Ishikawa (cell line): ENCODE measurements at regions not wholly inside any gene's neighbourhood (a gene's known extent, or its start where the extent isn't known, plus 50 kb on each side); places are given as distances from the start of the nearest gene placed in this dataset.

Experiments
- CEBPB ChIP-seq: IDR thresholded peaks from 2 replicates; pipeline ENCODE4 v1.6.1; 2012
- CREB1 ChIP-seq: IDR thresholded peaks from 2 replicates; pipeline ENCODE4 v1.6.1; 2012; ENCODE audit warnings: low read depth
- EGR1 ChIP-seq: IDR thresholded peaks from 2 replicates; pipeline ENCODE4 v1.6.1; 2012
- EP300 ChIP-seq: IDR thresholded peaks from 2 replicates; pipeline ENCODE4 v1.6.1; 2012; ENCODE audit warnings: borderline replicate concordance
- FOXM1 ChIP-seq: IDR thresholded peaks from 2 replicates; pipeline ENCODE4 v1.6.1; 2012; ENCODE audit warnings: low read depth, borderline replicate concordance
- MAX ChIP-seq: IDR thresholded peaks from 2 replicates; pipeline ENCODE4 v1.6.1; 2012
- NFIC ChIP-seq: IDR thresholded peaks from 2 replicates; pipeline ENCODE4 v1.6.1; 2012
- RAD21 ChIP-seq: IDR thresholded peaks from 2 replicates; pipeline ENCODE4 v1.6.1; 2012; ENCODE audit warnings: low read depth
- TAF1 ChIP-seq: IDR thresholded peaks from 2 replicates; pipeline ENCODE4 v1.6.1; 2012; ENCODE audit warnings: low read depth, mild to moderate bottlenecking
- TCF12 ChIP-seq: IDR thresholded peaks from 2 replicates; pipeline ENCODE4 v1.6.1; 2012; ENCODE audit warnings: low read depth
- TEAD4 ChIP-seq: IDR thresholded peaks from 2 replicates; pipeline ENCODE4 v1.6.1; 2012
- USF1 ChIP-seq: IDR thresholded peaks from 2 replicates; pipeline ENCODE4 v1.6.1; 2012
- YY1 ChIP-seq: IDR thresholded peaks from 2 replicates; pipeline ENCODE4 v1.6.1; 2012; ENCODE audit warnings: low read depth
- ZBTB7A ChIP-seq: IDR thresholded peaks from 2 replicates; pipeline ENCODE4 v1.6.1; 2012; ENCODE audit warnings: low read depth
- TF ChIP-seq, protein P1 (sequence below): IDR thresholded peaks from 2 replicates; pipeline ENCODE4 v1.6.1; 2012; ENCODE audit warnings: low read depth, mild to moderate bottlenecking

DNA sequence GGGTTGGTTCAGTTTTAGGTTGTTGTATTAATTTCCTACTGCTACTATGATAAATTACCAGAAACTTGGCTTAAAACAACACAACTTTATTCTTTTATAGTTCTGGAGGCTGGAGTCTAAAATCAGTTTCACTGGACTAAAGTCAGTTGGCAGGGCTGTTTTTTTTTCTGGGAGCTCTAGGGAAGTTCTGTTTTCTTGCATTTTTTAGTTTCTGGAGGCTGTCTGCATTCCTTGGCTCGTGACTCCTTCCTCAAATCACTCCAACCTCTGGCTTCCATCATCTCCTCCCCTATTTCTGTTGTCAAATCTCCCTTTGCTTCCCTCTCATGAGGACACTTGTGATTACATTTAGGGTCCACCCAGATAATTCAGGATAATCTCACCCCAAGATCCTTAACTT is 51.3 kb upstream of the SUB1 start:
- TF ChIP-seq TAF1 = no peak
- TF ChIP-seq ZBTB7A = no peak
- no peak for TF ChIP-seq EP300
- TF ChIP-seq TCF12 = no peak
- no peak for TF ChIP-seq MAX
- no peak for TF ChIP-seq EGR1
- no peak for TF ChIP-seq CEBPB

- TF ChIP-seq CEBPB = no peak
These were observed 53.4 kb upstream of the SUB1 start for GRCh38 chr5:32531885-32532520.

DNA sequence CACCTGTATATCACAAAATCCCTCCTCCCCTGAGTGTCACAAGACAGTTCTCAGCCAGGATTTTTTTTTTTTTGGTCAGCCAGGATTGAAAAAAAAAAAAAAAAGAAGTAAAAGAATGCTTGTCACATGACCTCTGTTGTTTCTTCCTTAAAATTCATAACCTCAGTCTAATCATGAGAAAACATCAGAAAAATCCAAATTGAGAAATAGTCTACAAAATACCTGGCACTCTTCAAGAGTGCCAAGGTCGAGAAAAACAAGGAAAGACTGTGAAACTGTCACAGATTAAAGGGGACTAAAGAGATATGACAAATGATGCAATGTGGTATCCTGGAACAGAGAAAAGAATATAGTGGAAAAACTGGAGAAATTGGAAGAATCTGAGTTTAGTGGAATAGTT is 58.5 kb upstream of the SUB1 start:
- TF ChIP-seq ZBTB7A (no peak), NFIC (no peak), EGR1 (no peak), USF1 (no peak)

DNA sequence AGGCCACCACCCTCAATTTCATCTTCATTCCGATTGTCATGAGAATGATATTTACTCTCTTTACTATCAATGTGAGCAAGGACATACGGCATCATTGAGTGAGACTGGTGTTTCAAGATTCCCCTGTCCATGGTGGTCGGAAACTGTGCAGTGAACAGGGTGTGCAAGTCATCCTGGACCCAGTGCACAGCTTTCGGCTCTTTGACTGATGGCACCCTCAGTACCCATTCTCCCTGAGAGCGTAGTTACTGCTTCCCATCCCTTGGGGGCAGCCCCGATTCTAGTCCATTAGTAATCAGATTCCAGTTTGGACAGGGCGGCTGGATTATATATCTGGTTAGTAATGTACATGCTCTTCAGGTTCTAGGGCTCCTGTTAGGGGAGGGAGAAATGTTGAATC is 61.7 kb upstream of the SUB1 start:
- TF ChIP-seq NFIC = no peak

- no peak for TF ChIP-seq EP300
- TF ChIP-seq YY1 = no peak
- TF ChIP-seq TAF1 = no peak
- no peak for TF ChIP-seq RAD21
- no peak for TF ChIP-seq ZBTB7A
- no peak for TF ChIP-seq USF1
- TF ChIP-seq, protein P1, sequence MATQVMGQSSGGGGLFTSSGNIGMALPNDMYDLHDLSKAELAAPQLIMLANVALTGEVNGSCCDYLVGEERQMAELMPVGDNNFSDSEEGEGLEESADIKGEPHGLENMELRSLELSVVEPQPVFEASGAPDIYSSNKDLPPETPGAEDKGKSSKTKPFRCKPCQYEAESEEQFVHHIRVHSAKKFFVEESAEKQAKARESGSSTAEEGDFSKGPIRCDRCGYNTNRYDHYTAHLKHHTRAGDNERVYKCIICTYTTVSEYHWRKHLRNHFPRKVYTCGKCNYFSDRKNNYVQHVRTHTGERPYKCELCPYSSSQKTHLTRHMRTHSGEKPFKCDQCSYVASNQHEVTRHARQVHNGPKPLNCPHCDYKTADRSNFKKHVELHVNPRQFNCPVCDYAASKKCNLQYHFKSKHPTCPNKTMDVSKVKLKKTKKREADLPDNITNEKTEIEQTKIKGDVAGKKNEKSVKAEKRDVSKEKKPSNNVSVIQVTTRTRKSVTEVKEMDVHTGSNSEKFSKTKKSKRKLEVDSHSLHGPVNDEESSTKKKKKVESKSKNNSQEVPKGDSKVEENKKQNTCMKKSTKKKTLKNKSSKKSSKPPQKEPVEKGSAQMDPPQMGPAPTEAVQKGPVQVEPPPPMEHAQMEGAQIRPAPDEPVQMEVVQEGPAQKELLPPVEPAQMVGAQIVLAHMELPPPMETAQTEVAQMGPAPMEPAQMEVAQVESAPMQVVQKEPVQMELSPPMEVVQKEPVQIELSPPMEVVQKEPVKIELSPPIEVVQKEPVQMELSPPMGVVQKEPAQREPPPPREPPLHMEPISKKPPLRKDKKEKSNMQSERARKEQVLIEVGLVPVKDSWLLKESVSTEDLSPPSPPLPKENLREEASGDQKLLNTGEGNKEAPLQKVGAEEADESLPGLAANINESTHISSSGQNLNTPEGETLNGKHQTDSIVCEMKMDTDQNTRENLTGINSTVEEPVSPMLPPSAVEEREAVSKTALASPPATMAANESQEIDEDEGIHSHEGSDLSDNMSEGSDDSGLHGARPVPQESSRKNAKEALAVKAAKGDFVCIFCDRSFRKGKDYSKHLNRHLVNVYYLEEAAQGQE = no peak
- TF ChIP-seq CREB1 = no peak
- no peak for TF ChIP-seq EGR1
- no peak for TF ChIP-seq CEBPB
These were observed 62.8 kb upstream of the SUB1 start for GRCh38 chr5:32522429-32523143.

GRCh38 chr5:32521481-32521880 is 63.9 kb upstream of the SUB1 start:
- TF ChIP-seq TEAD4 = no peak
- no peak for TF ChIP-seq ZBTB7A
- TF ChIP-seq MAX = no peak
- no peak for TF ChIP-seq RAD21

DNA sequence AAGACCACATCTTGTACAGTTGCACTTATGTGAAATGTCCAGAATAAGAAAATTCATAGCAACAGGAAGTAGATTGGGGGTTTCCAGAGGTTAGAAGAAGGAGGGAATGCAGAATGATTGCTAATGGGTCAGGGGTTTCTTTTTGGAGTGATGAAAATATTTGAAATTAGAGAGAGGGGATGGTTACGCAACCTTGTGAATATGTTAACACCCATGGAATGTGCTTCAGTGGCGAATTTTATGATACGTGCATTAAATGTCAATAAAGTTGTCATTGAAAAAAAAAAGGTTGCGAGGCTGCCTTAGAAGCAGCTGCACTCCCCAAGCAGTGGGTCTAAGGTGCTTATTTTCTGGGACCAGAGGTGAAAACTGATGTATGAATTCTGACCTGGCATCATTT is 64.4 kb upstream of the SUB1 start:
- TF ChIP-seq CEBPB (peak; percentile 77), USF1 (no peak)

- no peak for TF ChIP-seq CEBPB
- TF ChIP-seq ZBTB7A = no peak
- TF ChIP-seq FOXM1 = no peak
- TF ChIP-seq RAD21 = no peak
- no peak for TF ChIP-seq EGR1
- no peak for TF ChIP-seq TAF1
- TF ChIP-seq MAX = no peak
- TF ChIP-seq USF1 = no peak
- TF ChIP-seq, protein P1 = no peak
- no peak for TF ChIP-seq YY1
- TF ChIP-seq EP300 = no peak
- TF ChIP-seq CREB1 = no peak
- no peak for TF ChIP-seq TEAD4
- no peak for TF ChIP-seq NFIC
- no peak for TF ChIP-seq TCF12
These were observed 65.0 kb upstream of the SUB1 start for GRCh38 chr5:32520356-32520755.
